ENCODE measurements at regions not wholly inside any gene's neighbourhood (a gene's known extent, or its start where the extent isn't known, plus 50 kb on each side); places are given as distances from the start of the nearest gene placed in this dataset.

DNA sequence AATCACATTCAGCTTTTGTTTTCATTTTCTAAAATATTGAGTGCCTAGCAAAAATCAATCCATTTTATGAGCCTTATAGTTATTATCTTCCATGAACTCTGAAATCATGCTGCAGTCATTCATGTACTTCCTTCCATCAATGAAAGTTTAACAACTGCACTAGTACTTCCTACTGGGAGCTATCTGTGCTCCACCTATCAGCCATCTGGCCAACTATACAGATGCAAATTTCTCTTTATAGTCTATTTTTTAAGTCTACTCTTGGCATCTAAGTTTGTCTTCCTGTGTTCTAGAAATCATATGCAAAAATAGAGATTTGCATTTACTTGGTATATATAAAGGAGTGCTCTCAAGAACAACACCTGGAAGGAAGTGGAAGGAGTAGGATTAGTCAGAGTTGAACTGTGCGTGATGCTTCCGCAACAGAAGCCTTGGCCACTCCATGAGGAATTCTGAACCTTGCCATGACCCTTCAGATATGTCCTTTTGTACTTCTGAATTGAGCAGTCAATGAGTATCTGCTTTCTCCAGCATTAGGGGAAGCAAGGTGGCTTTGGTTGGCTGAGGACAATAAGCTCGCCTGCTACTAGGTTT lies 403.2 kb upstream of the ADAMTS5 start:
- H3K36me3 ChIP-seq, result no peaks in the 10 kb centered on the region
- no peaks in the 10 kb centered on the region for H3K9me3 ChIP-seq
- H3K4me3 ChIP-seq, result no peak overlapping the region
- intact Hi-C loops (cut with DNase I), result no loop called here
- peaks cover 0 to 8% (median 0%) of the 10 kb centered on the region in 3 donors for H3K4me1 ChIP-seq
- H3K27ac ChIP-seq, result no peak overlapping the region
- no peaks in the 10 kb centered on the region for H3K27me3 ChIP-seq
- TF ChIP-seq POLR2A (IDR thresholded peaks at IDR 0.05), result no peak
- TF ChIP-seq, protein P1, sequence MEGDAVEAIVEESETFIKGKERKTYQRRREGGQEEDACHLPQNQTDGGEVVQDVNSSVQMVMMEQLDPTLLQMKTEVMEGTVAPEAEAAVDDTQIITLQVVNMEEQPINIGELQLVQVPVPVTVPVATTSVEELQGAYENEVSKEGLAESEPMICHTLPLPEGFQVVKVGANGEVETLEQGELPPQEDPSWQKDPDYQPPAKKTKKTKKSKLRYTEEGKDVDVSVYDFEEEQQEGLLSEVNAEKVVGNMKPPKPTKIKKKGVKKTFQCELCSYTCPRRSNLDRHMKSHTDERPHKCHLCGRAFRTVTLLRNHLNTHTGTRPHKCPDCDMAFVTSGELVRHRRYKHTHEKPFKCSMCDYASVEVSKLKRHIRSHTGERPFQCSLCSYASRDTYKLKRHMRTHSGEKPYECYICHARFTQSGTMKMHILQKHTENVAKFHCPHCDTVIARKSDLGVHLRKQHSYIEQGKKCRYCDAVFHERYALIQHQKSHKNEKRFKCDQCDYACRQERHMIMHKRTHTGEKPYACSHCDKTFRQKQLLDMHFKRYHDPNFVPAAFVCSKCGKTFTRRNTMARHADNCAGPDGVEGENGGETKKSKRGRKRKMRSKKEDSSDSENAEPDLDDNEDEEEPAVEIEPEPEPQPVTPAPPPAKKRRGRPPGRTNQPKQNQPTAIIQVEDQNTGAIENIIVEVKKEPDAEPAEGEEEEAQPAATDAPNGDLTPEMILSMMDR (IDR thresholded peaks at IDR 0.05), result no peak
- WGBS, 2 donors, result 66 to 95% methylated on average over 3 of the region's 3 CpGs
- no peak for DNase-seq

DNA sequence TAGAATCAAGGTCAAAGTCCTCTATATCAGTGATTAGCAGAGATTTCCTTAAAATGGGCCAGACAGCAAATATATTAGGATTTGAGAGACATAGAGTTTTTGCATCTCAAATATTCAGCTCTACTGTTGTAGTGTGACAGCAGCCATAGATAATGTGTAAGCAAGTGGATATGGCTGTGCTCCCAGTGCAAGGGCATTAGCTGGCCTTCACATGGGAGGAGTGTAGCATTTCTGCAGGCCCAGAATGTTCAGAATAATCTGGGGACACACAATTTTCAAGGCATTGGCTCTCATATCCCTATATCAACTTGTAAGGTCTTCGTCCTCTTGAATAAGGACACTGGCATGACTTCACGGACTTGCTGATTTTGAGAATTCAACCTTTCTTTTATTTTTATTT lies 402.3 kb upstream of the ADAMTS5 start:
- Histone ChIP-seq H3K27ac (no peak overlapping the region), H3K4me3 (no peak overlapping the region), H3K4me1 (peaks cover 0 to 8% (median 0%) of the 10 kb centered on the region in 3 donors), H3K9me3 (no peaks in the 10 kb centered on the region), H3K27me3 (no peaks in the 10 kb centered on the region), H3K36me3 (no peaks in the 10 kb centered on the region)
- intact Hi-C loops (cut with DNase I), result no loop called here
- TF ChIP-seq, protein P1 (IDR thresholded peaks at IDR 0.05), result no peak
- no peak for TF ChIP-seq POLR2A (IDR thresholded peaks at IDR 0.05)
- whole genome bisulfite sequencing, 2 donors, result 88 to 92% methylated on average over 2 of the region's 2 CpGs
- DNase-seq, result no peak

DNA sequence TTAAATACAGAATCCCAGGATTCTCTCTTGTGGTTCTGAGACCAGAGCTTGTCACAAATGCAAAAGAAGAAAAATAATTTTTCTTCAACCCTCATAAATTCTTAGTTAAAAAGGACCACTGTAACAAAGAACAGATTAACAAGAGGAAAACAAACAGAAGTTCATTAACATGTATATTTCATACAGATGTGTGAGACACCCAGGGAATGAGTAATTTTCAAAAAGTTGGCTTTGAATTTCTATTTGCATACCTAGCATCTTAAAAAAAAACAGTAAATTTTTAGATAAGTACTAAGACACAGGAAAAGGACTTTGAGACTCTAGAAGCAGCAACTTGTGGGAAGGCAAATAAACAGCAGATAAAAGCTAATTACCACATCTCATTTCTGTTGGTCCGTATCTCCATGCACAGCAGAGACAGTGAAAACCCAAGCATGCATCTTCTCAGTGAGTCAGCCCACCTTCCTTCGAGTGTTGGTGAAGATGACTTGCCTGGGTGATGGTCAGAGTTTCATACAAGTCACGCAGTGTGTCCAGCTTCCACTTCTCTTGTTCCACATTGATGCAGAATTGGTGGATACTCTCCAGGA lies 399.9 kb upstream of the ADAMTS5 start:
- no peak overlapping the region for H3K4me3 ChIP-seq
- H3K9me3 ChIP-seq, result no peaks in the 10 kb centered on the region
- intact Hi-C loops (cut with DNase I), result no loop called here
- DNase-seq, result no peak
- H3K4me1 ChIP-seq, result peaks cover 0 to 8% (median 0%) of the 10 kb centered on the region in 3 donors
- WGBS, 2 donors, result 72 to 84% methylated on average over 3 of the region's 3 CpGs
- no peaks in the 10 kb centered on the region for H3K27me3 ChIP-seq
- no peak for TF ChIP-seq POLR2A (IDR thresholded peaks at IDR 0.05)
- TF ChIP-seq, protein P1 (IDR thresholded peaks at IDR 0.05), result no peak
- H3K27ac ChIP-seq, result no peak overlapping the region
- no peaks in the 10 kb centered on the region for H3K36me3 ChIP-seq

GRCh38 chr21:27366036-27366435 lies 399.1 kb upstream of the ADAMTS5 start:
- no peak overlapping the region for H3K4me3 ChIP-seq
- intact Hi-C loops (cut with DNase I), result no loop called here
- no peaks in the 10 kb centered on the region for H3K27me3 ChIP-seq
- H3K36me3 ChIP-seq, result no peaks in the 10 kb centered on the region
- 88 to 93% methylated on average over 4 of the region's 4 CpGs for WGBS, 2 donors
- no peak overlapping the region for H3K27ac ChIP-seq
- no peak for TF ChIP-seq POLR2A (IDR thresholded peaks at IDR 0.05)
- TF ChIP-seq, protein P1 (IDR thresholded peaks at IDR 0.05), result no peak
- H3K9me3 ChIP-seq, result no peaks in the 10 kb centered on the region
- peaks cover 0 to 8% (median 0%) of the 10 kb centered on the region in 3 donors for H3K4me1 ChIP-seq
- no peak for DNase-seq

DNA sequence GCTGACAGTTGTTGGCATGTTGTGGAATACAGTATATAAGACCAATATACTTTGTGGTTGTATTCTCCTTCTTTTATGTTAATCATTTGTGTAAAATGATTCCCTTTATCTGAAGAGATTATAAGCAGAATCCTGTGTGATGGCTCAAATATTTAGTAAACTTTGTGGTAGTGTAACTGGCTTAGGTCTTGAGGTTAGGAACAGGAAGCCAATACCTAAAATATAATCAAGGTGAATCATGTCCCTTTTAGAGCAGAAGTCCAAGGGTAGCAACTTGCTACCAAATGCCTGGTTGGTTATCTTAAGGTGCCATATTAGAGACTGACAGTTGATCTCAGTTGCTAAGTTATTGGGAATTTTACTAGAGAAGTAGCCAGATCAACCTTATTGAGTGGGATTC lies 398.5 kb upstream of the ADAMTS5 start:
- Histone ChIP-seq H3K4me3 (no peak overlapping the region), H3K9me3 (no peaks in the 10 kb centered on the region), H3K27me3 (no peaks in the 10 kb centered on the region), H3K36me3 (no peaks in the 10 kb centered on the region), H3K4me1 (peaks cover 0 to 3% (median 0%) of the 10 kb centered on the region in 3 donors), H3K27ac (no peak overlapping the region)
- TF ChIP-seq, protein P1 (IDR thresholded peaks at IDR 0.05), result no peak
- TF ChIP-seq POLR2A (IDR thresholded peaks at IDR 0.05), result no peak
- intact Hi-C loops (cut with DNase I), result no loop called here
- DNase-seq, result no peak
